Spleen (tissue), 11 donors: ENCODE measurements at regions not wholly inside any gene's neighbourhood (a gene's known extent, or its start where the extent isn't known, plus 50 kb on each side); places are given as distances from the start of the nearest gene placed in this dataset.

Experiments used
- DNase-seq: peaks from one replicate; pipeline ENCODE4 v3.0.0-alpha.2; 2020
- H3K27ac ChIP-seq, 8 donors: fragments of 200-600 bp; sonication (generic) in 7 of 8; 1 replicate in 4 of 8; 2 replicates in 4 of 8; pipeline versions ENCODE4 v1.5.0 to v1.8.0; 2016 to 2021; ENCODE audit warnings: inconsistent platforms in 4 of 8, mild to moderate bottlenecking in 4 of 8, moderate library complexity in 1 of 8
- H3K27me3 ChIP-seq, 7 donors: fragments of 200-600 bp; sonication (generic) in 6 of 7; replicated peaks in 1 of 7; 1 replicate in 4 of 7; 2 replicates in 3 of 7; pipeline versions ENCODE4 v1.5.0 to v1.8.0; 2016 to 2021; ENCODE audit warnings: inconsistent platforms in 3 of 7, mild to moderate bottlenecking in 1 of 7
- H3K36me3 ChIP-seq, 6 donors: fragments of 200-600 bp; sonication (generic) in 5 of 6; 1 replicate in 4 of 6; 2 replicates in 2 of 6; pipeline versions ENCODE4 v1.5.0 to v1.8.0; 2016 to 2021; ENCODE audit warnings: inconsistent platforms in 2 of 6
- H3K4me1 ChIP-seq, 6 donors: fragments of 200-600 bp; sonication (generic) in 5 of 6; 1 replicate in 3 of 6; 2 replicates in 3 of 6; pipeline versions ENCODE4 v1.5.0 to v1.8.0; 2016 to 2021; ENCODE audit warnings: inconsistent platforms in 3 of 6
- H3K4me3 ChIP-seq, 8 donors: fragments of 200-600 bp; sonication (generic) in 7 of 8; 1 replicate in 4 of 8; 2 replicates in 4 of 8; pipeline versions ENCODE4 v1.5.0 to v1.8.0; 2016 to 2021; ENCODE audit warnings: inconsistent platforms in 4 of 8, mild to moderate bottlenecking in 4 of 8, moderate library complexity in 2 of 8
- H3K9me3 ChIP-seq, 8 donors: fragments of 200-600 bp; sonication (generic) in 7 of 8; 1 replicate in 4 of 8; 2 replicates in 4 of 8; pipeline versions ENCODE4 v1.5.0 to v1.8.0; 2016 to 2021; ENCODE audit warnings: inconsistent platforms in 4 of 8
- CTCF ChIP-seq, 11 experiments: fragments of 200-600 bp in 7 of 11; fragments of 450-650 bp in 4 of 11; sonication (generic) in 4 of 11; IDR thresholded peaks in 8 of 11; conservative IDR thresholded peaks in 3 of 11; 1 replicate in 7 of 11; 2 replicates in 4 of 11; pipeline versions ENCODE4 v1.4.0 to v1.8.0; 2016 to 2021; ENCODE audit warnings: antibody characterized with exemption in 11 of 11, inconsistent platforms in 4 of 11, mild to moderate bottlenecking in 1 of 11
- POLR2A ChIP-seq, 3 donors: fragments of 450-650 bp; IDR thresholded peaks; one replicate each; pipeline ENCODE4 v1.5.1; 2017; ENCODE audit warnings: antibody characterized with exemption in 3 of 3, mild to moderate bottlenecking in 1 of 3
- POLR2AphosphoS5 ChIP-seq, 3 donors: sonication (generic); formaldehyde crosslinking; IDR thresholded peaks; one replicate each; pipeline ENCODE4 v1.5.1; 2017; ENCODE audit warnings: antibody characterized with exemption in 3 of 3
- WGBS, 5 donors: extraction: QIAGEN DNeasy Blood & Tissue Kit in 3 of 5; methylation state at CpG; one replicate each; pipeline versions ENCODE4 v1.1.5 to v1.1.7; 2013 to 2018; 5-methylcytosine and 5-hydroxymethylcytosine counted together
- intact Hi-C: fragments of 100-400 bp; cut with DNase I; formaldehyde crosslinking; loops from one replicate; pipeline ENCODE4 v1.15.0; 2023; ENCODE audit warnings: low total_unique reads
- donor health status: healthy with polysubstance abuse.
- donor health status: DM: no; HTN: no; CAD: no; lungs with moderate emphysema.
- donor health status: DM: no; HTN: no; CAD: no.
- donor health status: Bipolar disorder and iron deficiency.
- donor health status: healthy.
- donor health status: DM: no; HTN: no; CAD: no.
- donor health status: DM: yes; HTN: yes; CAD: no.

DNA sequence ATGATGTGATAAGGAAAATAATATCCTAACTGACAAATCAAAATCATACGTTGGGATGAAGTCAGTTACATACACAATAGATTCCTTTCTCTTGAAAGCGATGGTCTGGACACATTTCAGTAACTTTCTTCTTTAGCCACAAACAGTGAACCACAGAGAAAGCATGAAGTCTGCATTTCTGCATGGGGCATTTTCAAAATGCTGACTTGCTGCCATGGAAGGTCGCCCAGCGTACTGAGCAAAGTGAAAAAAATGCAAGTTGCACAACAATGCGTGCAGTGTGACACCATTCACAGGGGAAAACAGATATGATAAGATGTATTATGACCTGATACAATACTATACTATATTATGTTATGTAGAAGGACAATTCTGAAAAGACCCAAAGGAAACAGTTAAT is 146.3 kb downstream of the SNX18 start:
- no peaks in the 10 kb centered on the region for H3K27me3 ChIP-seq
- no peak for DNase-seq
- peaks cover 0 to 19% (median 1%) of the 10 kb centered on the region in 6 donors for H3K4me1 ChIP-seq
- intact Hi-C loops = no loop called here
- no peak overlapping the region for H3K4me3 ChIP-seq
- H3K36me3 ChIP-seq = no peaks in the 10 kb centered on the region
- WGBS, 5 donors = 34 to 62% (median 40%) methylated on average over 5 of the region's 5 CpGs
- peaks cover 0 to 18% (median 14%) of the 10 kb centered on the region in 8 donors for H3K9me3 ChIP-seq
- TF ChIP-seq POLR2AphosphoS5 (IDR thresholded peaks at IDR 0.05) (peak in 1 of 3 donors; percentile 64), CTCF (IDR thresholded peaks at IDR 0.05 in 8 of 11, conservative IDR thresholded peaks at IDR 0.05 in 3 of 11) (no peak)
- H3K27ac ChIP-seq = peak overlapping the region in 2 of 8 donors; percentile 5 to 13

DNA sequence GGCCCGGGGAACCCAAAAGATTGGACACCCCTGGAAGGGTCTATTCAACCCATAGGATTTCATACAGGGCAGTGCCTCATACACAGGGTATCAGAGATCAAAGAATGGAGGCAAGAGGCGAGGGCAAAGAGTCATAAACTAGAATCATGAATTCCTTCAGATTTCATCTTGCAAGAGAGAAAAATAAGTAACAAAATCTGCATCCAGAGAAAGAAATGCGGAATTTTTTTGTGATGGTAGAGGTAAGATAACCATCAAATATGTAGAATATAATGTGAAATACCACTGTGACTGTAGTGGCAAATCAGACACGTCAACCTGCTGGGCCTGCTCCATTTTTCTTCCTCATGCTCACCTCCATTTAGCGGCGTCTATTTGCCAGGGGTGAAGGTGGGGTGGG is 143.6 kb downstream of the SNX18 start:
- intact Hi-C loops = no loop called here
- no peaks in the 10 kb centered on the region for H3K9me3 ChIP-seq
- H3K27ac ChIP-seq = no peak overlapping the region
- H3K4me1 ChIP-seq = peaks cover 0 to 23% (median 1%) of the 10 kb centered on the region in 6 donors
- no peak for DNase-seq
- H3K27me3 ChIP-seq = no peaks in the 10 kb centered on the region
- WGBS, 5 donors = 95 to 98% (median 96%) methylated on average over 6 of the region's 6 CpGs
- H3K4me3 ChIP-seq = no peak overlapping the region
- no peak for TF ChIP-seq CTCF (IDR thresholded peaks at IDR 0.05 in 8 of 11, conservative IDR thresholded peaks at IDR 0.05 in 3 of 11)
- TF ChIP-seq POLR2A (IDR thresholded peaks at IDR 0.05) = no peak
- no peak for TF ChIP-seq POLR2AphosphoS5 (IDR thresholded peaks at IDR 0.05)
- H3K36me3 ChIP-seq = no peaks in the 10 kb centered on the region

- intact Hi-C loops = no loop called here
- TF ChIP-seq CTCF (IDR thresholded peaks at IDR 0.05 in 8 of 11, conservative IDR thresholded peaks at IDR 0.05 in 3 of 11) (no peak), POLR2AphosphoS5 (IDR thresholded peaks at IDR 0.05) (no peak), POLR2A (IDR thresholded peaks at IDR 0.05) (no peak)
- no peak overlapping the region for H3K27ac ChIP-seq
- peaks cover 0 to 35% (median 1%) of the 10 kb centered on the region in 6 donors for H3K4me1 ChIP-seq
- H3K4me3 ChIP-seq = no peak overlapping the region
- no peak for DNase-seq
- H3K27me3 ChIP-seq = no peaks in the 10 kb centered on the region
- no peaks in the 10 kb centered on the region for H3K9me3 ChIP-seq
- H3K36me3 ChIP-seq = no peaks in the 10 kb centered on the region
- 88 to 96% (median 92%) methylated on average over 5 of the region's 5 CpGs for WGBS, 5 donors
Measured at GRCh38 chr5:54659700-54660131, 142.2 kb downstream of the SNX18 start.

DNA sequence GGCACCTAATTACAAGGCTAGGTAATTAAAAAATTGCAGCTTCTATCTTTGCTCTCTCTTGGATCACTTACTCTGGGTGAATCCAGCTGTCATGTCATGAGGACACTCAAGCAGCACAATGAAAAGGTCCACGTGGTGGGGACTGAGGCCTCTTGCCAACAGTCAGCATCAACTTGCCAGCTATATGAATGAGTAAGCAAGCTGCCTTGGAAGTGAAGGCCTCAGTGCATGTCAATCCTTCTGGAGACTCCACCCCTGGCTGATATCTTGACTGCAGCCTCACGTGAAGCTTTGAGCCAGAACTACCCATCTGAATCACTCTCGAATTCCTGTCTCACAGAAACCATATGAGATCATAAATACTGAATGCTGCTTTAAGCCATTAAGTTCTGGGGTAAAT is 140.5 kb downstream of the SNX18 start:
- H3K9me3 ChIP-seq = no peaks in the 10 kb centered on the region
- H3K27ac ChIP-seq = no peak overlapping the region
- no peaks in the 10 kb centered on the region for H3K27me3 ChIP-seq
- WGBS, 5 donors = 79 to 92% (median 89%) methylated on average over 3 of the region's 3 CpGs
- TF ChIP-seq CTCF (IDR thresholded peaks at IDR 0.05 in 8 of 11, conservative IDR thresholded peaks at IDR 0.05 in 3 of 11) (no peak), POLR2A (IDR thresholded peaks at IDR 0.05) (no peak)
- no peaks in the 10 kb centered on the region for H3K36me3 ChIP-seq
- no peak for DNase-seq
- intact Hi-C loops = no loop called here
- H3K4me3 ChIP-seq = no peak overlapping the region
- H3K4me1 ChIP-seq = peaks cover 0 to 36% (median 4%) of the 10 kb centered on the region in 6 donors
